HG03565 (cell line): ENCODE measurements at regions not wholly inside any gene's neighbourhood (a gene's known extent, or its start where the extent isn't known, plus 50 kb on each side); places are given as distances from the start of the nearest gene placed in this dataset.
"Not testable (repeated sequence)": the region's sequence is repeated elsewhere in the genome, so short reads cannot be mapped to it uniquely, and the experiment has no call there.

Experiments used
- ATAC-seq: cut with Tn5 transposase; IDR thresholded peaks from one replicate; pipeline ENCODE4 v1.9.1; 2021; ENCODE audit warnings: mild to moderate bottlenecking, moderate library complexity; ENCODE audit not compliant: unreplicated experiment

- no peak for ATAC-seq
Measured at GRCh38 chr9:30944741-30945280, 1439.6 kb upstream of the ACO1 start.

GRCh38 chr9:30964332-30964731 is 1420.1 kb upstream of the ACO1 start:
- no peak for ATAC-seq

GRCh38 chr9:30967476-30967875 is 1417.0 kb upstream of the ACO1 start:
- ATAC-seq, result no peak

GRCh38 chr9:30970186-30970585 is 1414.3 kb upstream of the ACO1 start:
- no peak for ATAC-seq

- no peak for ATAC-seq
Measured at GRCh38 chr9:30970812-30971211, 1413.6 kb upstream of the ACO1 start.

GRCh38 chr9:30972654-30973053 is 1411.8 kb upstream of the ACO1 start:
- no peak for ATAC-seq

GRCh38 chr9:30977965-30978364 is 1406.5 kb upstream of the ACO1 start:
- no peak for ATAC-seq

GRCh38 chr9:30982301-30982700 is 1402.1 kb upstream of the ACO1 start:
- no peak for ATAC-seq

GRCh38 chr9:30995956-30996738 is 1388.3 kb upstream of the ACO1 start:
- no peak for ATAC-seq

GRCh38 chr9:30996761-30997160 is 1387.7 kb upstream of the ACO1 start:
- no peak for ATAC-seq

- ATAC-seq, result no peak
Measured at GRCh38 chr9:30997291-30997690, 1387.2 kb upstream of the ACO1 start.

GRCh38 chr9:31005086-31005665 is 1379.3 kb upstream of the ACO1 start:
- no peak for ATAC-seq

- no peak for ATAC-seq
Measured at GRCh38 chr9:31013371-31013770, 1371.1 kb upstream of the ACO1 start.

- no peak for ATAC-seq
Measured at GRCh38 chr9:31023847-31024246, 1360.6 kb upstream of the ACO1 start.

- no peak for ATAC-seq
Measured at GRCh38 chr9:31027678-31028077, 1356.8 kb upstream of the ACO1 start.

GRCh38 chr9:31028137-31028536 is 1356.3 kb upstream of the ACO1 start:
- no peak for ATAC-seq

- no peak for ATAC-seq
Measured at GRCh38 chr9:31030741-31031202, 1353.7 kb upstream of the ACO1 start.

GRCh38 chr9:31032206-31032605 is 1352.2 kb upstream of the ACO1 start:
- ATAC-seq, result no peak

- ATAC-seq, result no peak
Measured at GRCh38 chr9:31034311-31034710, 1350.1 kb upstream of the ACO1 start.

- ATAC-seq, result no peak
Measured at GRCh38 chr9:31040564-31040963, 1343.9 kb upstream of the ACO1 start.

- no peak for ATAC-seq
Measured at GRCh38 chr9:31045810-31046209, 1338.6 kb upstream of the ACO1 start.

- ATAC-seq, result not testable (repeated sequence)
Measured at GRCh38 chr9:31061592-31061991, 1322.9 kb upstream of the ACO1 start.
